Stimulated activated CD8-positive, alpha-beta memory T cell treated with anti-CD3 and anti-CD28 coated beads, Interleukin-2, amount 100 ng/mL, for 48 hours (primary cell): ENCODE measurements at regions not wholly inside any gene's neighbourhood (a gene's known extent, or its start where the extent isn't known, plus 50 kb on each side); places are given as distances from the start of the nearest gene placed in this dataset.

Experiments
- DNase-seq, 2 donors: peaks; one replicate each; pipeline ENCODE4 v3.0.0-alpha.2; 2020; ENCODE audit warnings: low read depth in 2 of 2

DNA sequence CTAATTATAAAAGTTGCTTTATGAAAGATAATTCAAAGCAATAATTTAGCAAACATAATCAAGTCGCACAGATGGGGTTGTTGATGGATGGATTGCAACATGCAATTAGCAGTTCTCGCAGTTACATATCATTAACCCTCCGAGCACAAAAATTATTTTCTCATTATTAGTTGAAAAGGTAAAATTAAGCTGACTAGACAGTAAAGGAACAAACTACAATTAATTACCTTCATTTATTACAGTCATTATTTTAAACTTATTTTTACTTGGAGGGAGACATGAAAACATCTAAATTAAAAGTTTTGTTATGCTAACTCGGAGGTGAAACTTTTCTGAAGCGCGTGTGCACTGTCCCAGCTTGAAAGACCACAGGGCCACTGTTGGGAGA lies 146.9 kb downstream of the PHETA1 start:
- no peak for DNase-seq

DNA sequence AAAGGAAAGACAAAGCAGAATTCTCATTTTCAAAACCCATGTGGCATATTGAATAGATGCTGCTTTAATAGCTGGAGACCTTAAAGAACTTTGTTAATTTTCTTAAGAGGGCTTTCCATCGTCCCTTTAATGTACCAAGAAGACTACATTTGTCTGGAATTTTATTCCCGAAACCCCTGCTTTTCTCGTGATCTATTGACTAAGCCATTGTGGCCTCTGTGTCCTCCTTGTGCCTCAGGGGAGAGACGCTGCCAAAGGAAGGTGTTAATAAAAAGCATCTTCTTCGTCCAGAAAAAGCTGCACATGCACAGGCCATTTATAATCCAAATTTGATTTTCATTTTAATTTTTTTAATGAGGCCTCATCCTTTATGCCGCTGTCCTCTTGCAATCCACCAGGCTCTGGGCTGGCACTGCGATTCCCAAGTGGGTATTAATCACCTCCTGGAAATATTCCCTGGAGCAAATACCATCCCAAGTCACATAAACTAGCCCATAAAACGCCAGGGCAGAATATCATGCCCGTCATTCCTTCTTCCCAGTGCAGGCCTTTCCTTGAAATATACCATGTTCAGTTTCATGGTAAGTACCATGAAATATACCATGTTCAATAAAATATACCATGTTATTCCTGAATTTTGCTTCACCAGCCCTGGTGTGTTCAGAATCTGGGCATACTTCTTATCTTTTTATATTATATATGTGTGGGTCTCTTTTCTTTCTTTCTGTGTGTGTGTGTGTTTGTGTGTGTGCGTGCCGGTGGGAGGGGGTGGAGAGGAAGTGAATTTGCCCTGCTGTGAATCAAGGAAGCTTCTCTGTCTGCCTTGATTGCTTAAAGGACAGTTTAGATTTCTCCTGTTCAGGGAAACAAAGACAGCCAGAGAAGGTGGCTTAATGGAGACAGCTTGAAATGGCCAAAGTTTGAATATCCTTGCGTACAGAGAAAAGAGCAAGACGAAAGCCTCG lies 147.6 kb downstream of the PHETA1 start:
- DNase-seq: no peak

DNA sequence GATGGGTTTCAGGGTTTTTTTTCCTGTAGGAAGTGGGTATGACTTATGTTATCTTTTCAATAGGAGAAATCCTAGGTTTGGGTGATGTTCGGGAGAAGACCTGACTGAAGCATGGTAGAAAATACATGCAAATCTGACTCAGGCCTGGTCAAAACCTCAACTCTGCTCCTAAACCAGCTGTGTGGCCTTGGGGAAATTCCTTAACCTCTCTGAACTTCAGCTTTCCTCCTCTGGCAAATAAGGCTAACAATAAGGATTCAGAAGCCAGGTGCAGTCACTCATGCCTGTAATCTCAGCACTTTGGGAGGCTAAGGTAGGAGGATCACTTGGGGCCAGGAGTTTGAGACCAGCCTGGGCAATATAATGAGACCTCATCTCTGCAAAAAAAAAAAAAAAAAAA lies 148.5 kb downstream of the PHETA1 start:
- no peak for DNase-seq

DNA sequence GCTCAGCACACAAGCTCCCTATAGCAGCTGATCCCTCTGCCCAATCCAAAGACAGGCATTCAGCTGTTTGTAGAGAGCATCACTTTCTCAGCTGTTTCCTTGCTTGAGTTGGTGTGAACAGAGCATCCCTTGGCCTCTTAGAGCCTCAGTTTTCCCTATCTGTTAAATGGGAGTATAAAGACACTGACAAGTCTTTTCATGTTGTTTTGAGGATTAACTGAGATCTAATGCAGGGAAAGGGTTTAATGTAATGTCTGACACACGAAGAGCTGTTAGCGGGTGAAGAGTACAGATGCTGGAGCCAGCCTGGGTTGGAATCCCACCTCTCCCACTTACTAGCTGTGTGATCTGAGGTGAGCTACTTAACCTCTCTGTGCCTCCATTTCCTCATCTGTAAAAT lies 149.5 kb downstream of the PHETA1 start:
- DNase-seq: no peak

DNA sequence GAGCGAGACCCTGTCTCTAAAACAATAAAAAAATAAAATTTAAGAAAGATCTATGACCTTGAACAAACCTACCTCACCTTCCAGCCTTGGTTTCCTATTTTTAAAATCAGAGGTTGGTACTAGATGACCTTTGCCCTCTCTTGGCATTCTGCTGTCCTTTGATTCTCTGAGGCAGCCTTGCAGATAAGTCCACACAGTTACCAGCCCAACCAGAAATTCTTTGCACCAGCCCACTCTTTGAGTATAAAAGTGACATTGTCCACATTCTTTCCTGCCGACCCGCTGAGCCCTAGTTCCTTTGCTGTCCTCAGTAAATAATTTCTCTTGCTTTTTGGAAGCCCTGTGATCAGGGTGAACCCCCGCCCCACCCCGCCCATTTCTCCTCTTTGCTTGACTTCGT lies 150.4 kb downstream of the PHETA1 start:
- DNase-seq: no peak

DNA sequence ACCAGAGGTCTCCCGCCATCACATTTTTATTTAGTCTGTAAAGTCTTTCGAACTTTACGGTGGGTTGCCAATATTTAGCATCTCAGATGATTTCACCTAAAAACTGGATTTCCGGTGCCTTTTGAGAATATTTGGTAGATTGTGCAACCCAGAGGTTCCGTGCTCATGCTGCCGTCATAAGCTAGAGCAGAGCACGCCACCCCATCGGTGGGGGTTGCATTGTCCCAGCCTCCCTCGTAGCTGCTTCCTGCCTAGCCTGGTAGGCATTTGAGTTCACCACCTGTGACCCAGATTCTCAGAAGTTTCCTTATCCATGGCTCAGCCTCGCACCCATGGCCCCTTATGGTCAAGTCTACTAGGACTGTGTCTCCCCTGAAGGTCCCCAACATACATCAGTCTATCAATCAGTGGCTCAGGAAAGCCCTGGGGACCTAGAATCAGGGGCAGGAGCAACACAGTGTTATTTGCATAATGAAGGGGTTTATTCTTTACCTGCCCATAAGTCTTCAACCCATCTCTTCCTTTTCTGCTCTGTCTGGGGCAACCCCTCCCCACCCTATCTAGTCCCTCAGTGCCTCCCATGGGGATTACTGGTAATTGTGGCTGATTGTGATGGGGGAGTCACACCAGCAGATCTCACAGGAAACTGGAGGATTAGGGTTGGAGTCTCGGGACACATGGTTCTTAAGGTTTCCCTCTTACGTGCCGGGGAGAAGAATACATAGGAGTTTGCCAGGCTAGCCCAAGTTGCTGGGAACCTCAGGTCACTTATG lies 152.3 kb downstream of the PHETA1 start:
- DNase-seq: no peak

DNA sequence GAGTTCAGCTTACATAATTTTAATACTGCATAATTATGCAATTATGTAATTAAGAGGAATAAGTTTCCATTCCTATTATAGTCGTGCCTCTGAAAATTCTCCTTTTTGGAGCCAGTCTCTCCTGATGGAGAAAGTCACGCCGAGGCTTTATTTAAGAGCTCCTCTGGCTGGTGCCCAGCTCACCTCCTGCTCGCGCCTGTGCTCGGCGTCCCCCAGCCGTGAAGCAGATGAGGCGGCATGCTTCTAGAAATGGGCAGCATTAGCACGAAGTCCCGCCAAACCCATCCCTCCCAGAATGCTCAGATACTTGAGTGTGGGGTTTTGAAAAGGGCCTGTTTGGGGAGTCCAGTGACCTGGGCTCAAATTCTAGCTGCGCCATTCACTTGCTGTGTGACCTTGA lies 153.0 kb downstream of the PHETA1 start:
- DNase-seq: no peak

DNA sequence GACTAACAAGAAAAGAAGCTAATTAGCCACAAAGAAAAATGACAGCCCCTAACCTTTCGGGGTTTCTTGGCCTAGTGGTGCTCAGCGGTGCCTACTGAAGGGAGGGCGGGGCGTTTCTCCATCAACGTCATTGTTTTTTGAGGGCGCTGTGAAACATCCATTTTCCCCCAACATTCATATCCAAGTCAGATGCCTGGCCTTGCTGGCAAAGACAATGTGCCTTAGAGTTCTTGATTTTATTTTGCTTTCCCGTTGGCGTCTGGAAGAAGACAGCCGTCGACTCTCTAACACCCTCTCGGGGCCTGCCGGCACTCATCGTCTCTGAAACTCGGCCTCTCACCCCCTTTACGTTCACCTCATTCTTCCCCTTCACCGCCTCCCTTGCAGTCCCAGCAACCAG lies 154.5 kb downstream of the PHETA1 start:
- DNase-seq: no peak

DNA sequence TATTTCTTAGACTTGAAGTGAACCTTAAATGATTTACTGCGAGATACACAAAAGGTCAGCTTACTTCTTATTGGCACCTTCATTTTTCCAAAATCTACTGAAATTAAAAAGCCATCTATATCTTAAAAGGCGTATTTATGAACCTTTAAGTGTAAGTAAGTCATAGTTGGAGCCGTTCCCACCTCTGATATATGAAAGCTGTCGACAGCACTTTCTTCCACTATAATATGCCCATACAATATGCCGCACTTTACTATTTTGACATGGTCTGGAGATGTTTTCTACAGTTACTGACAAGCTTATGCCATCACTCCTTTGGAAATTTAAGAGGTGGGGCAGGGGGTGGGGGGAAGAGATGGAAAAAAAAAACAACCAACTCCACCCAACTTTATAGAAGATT lies 155.3 kb downstream of the PHETA1 start:
- no peak for DNase-seq

DNA sequence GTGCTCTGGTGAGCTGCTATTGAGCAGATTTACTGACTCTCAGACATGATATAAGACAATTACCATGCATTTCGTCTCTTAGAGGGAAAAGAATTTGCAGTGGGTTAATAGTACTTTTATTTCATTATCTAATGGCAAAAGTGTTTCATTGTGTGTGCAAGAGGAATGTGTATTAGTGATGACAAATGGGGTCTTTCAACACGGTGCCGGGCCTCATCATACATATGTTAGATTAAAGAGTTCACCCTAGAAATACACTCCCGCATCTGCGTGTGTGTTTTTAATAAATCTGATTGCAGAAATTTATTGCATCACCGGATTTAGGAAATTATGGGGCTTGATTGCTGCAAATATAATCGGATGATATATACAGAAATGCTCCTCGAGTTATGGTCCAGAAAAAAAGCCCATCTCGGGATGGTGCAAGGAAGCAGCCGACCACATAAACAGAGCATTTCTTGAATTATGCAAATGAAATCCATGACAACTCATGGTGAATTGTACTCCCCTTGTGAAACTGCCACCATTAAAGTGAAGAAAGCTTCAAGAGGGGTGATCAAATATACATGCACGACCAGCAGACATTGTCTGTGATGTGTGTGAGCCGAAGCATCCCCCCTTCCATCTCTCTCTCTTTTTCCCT lies 156.0 kb downstream of the PHETA1 start:
- no peak for DNase-seq

DNA sequence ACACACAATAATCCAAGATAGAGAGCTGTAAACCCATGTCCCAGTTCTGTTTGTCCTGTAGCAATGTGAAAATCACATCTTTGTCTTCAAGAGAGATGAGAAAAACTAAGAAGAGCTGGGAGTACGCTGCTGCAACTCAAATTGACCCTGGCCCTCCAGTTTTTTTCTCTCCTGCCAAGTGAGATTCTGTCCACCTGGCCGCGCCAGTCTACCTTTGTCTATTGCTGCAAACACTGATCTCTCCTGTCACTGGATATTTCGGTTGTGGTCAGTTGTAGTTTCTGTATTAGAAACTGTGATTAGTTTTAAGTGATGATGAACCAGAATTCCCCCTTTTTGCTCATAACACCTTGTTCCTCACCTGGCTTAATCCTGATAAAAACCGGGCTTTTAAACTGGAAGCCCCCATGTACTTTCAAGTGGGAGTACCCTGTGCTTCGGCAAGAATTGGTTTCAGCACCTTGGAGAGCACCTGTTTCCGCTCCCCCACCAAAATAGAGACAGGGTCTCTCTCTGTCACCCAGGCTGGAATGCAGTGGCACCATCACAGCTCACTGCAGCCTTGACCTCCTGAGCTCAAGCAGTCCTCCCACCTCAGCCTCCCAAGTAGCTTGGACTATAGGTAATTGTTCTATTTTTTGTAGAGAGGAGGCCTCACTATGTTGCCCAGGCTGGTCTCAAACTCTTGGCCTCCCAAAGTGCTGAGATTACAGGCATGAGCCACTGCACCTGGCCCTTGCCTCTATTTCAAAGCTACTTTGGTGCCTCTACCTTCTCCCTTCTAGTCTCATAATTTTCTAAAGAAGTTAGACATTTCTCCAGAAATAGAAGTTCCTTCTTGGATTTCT lies 156.8 kb downstream of the PHETA1 start:
- no peak for DNase-seq

DNA sequence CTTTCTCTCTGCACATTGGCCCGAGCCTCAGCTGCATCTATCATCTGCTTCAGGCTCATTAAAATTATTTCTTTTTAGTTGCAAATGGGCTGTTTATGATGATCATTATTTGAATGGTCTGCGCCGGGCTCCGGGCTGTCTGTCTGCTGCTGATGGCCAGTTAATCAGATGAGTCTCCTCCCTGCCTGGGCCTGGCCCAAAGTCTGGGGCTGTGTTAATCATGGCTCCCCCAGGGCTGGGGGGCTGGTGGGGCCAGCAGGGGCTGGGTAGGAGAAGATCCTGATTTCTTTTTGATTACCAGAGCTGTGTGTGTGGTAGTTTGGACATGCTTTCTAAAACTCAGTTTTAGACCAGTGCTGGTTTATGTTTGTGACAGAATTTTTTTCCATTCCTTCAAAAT lies 159.1 kb downstream of the PHETA1 start:
- DNase-seq: no peak

DNA sequence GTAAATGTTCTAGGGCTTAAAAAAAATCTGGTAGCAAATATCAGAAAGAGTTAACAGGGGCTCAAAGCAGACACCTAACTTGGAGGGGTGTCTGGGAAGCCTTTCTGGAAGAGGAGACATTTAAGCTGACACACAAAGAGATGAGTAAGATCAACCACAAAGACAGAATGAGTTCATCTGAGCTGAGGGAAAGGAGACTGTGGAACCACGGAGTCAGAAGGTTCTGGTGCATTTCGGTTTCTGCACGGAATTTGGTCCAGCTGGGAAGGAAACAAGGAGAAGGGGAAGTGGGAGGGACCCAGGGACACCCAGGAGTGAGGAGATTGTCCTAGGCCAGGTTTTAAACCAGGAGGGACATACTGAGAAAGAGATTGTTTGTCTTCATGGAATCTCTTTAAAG lies 161.1 kb downstream of the PHETA1 start:
- no peak for DNase-seq

DNA sequence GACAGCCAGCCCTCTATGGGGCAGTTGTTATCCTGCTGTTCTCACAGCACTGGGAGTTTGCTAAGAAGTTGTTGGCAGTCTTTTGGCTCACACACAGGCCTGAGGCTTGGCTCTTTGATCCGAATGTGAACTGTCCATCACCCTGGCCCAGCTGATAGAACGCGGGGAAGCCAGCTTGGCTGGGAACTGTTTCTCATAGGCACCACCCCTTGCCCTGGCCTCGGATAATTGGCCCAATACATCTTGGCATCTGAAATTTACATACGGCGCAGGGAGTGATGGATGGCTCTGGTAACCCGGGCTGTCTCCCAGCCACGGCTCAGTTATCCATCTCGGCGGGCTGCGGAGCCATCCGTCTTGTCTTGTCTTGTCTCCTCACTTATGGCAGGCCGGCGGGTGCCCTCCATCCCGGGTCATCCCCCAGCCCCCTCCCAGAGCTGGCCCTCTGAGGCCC lies 164.1 kb downstream of the PHETA1 start:
- DNase-seq: no peak

DNA sequence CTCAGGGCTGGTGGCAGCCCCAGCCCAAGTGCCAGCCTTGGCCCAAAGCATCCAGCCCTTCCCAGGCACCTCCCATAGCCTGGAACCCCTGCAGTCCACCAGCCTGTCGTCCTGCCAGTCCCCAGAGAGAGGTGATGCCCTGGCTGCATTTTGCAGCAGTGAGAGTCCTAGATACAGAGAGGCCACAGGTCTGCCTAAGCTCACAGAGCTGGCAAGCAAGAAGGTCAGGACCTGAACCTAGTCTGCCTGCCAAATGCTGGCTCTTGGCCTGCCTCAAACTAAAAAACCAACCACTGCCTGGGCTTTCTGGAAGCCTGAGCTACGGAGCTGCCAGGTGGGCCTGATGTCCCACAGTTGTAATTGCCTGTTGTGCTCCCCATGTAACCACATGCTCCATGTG lies 164.9 kb downstream of the PHETA1 start:
- no peak for DNase-seq

DNA sequence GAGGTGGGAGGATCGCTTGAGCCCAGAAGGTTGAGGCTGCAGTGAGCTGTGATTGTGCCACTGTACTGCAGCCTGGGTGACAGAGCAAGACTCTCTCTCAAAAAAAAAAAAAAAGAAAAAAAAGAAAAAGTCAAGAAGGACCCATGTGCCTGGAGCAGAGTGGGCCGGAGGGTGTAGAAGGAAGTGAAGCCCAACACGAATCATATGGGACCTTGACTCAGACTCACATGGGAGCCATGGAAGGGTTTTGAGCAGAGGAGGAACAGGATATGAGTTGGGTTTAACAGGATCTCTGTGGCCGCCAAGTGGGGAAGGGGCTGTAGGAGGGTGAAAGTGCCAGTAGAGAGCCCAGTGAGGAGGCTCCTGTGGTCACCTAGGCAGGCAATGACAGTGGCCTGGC lies 165.4 kb downstream of the PHETA1 start:
- no peak for DNase-seq

DNA sequence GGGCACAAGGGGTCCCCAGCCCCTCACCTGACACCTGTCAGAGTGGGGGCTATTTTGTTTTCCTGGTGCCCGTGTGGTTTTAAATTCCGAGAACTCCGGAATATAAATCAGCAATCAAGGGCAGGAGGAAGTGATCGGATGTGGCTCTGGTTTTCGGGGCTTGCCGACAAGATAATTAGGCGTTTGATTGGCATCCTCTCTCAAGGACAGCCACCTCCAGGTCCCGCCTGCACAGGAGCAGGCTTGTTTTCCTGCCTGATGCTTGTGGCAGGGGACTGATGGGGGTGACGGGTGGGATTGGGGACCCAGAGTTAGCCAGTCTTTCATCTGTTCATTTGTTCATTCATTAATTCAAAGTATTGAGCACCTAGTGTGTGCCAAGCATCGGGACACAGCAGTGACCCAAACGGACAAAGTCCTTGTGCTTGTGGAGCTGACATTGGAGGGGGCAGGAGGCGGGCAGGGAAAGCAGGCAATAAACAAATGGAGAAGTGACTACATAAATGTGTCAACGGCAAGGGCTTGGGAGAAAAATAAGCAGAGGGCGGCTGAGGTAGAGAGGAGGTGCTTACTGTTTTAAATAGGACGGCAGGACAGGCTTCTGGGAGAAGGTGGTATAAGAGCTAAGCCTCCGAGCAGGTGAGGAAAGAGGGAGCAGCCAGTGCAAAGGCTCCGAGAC lies 166.5 kb downstream of the PHETA1 start:
- no peak for DNase-seq

DNA sequence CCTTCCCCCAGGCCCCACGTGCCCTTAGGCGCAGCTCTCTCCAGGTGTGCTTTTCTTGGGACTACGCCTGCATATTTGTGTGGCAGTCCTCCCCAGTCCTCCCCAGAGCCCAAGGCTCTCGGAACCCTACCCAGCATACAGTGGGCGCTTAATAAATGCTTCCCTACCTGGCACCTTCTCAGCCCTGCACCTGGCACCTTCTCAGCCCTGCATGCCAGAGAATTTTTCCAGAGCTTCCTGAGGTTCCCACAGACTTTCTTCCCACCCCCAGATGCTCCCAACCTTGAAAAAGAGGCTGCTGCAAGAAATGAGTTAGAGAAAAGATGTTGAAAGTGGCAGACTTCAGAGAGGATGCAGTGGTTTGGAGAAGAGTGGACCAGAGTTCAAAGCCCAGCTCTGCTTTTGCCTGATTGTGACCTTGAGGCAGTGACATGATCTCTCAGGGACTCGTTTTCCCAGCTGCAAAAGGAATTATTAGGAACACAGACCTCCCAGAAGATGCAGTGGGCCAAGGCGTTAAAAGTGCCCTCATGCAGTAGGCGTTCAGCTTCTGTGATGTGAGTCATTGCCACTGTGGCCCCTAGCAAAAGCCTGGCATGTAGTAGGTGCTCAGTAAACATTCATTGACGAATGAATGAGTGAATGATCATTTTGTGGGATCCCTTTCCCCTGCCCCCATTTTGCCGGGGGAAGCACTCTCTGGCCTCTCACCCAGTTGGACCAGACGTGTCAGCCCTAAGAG lies 167.2 kb downstream of the PHETA1 start:
- no peak for DNase-seq

DNA sequence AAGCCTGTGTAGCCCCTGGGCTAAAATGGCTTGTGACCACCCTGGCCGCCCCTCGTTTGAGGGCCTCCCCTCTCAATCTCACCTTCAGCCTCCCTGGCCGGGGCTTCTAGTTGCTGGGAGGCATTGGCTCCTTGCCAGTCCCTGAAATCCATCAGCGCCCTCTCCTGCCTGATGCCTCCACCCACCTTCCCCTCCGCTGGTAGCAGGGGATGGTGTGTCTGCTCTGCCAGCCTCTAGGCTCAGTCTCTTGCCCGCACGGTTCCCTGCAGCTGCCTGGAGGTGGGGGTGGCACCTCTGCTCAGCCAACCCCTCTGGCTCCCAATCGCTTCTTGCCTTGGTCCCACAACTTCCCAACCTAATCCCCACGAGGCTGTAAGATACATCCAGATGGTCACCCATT lies 167.9 kb downstream of the PHETA1 start:
- no peak for DNase-seq

DNA sequence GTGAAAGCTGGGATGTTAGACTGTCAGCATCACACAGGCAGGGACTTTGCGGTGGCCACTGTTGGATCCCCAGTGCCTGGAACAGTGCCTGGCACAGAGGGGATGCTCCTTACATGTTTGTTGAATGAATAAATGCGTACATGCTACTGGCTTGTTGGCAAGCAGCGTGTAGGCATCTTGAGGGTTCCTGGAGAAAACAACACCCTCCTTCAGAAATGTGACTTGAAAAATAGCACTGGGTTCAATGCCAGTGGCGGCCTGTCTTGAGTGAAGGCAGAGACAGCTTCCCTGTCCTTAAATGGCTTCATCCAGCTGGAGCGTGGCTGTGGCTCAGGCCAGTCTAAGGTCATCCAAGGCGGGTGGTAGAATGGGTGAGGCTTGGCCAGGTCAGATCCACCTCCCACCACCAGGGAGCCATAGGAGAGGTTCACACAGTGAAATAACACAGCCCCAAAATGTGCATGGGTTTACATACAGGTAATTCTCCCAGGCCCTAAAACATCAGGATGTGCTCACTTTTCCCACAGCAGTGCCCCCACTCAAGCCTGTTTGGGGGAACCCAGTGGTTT lies 171.4 kb downstream of the PHETA1 start:
- no peak for DNase-seq
